HG03354 (cell line): ENCODE measurements at regions not wholly inside any gene's neighbourhood (a gene's known extent, or its start where the extent isn't known, plus 50 kb on each side); places are given as distances from the start of the nearest gene placed in this dataset.

Source experiments
- ATAC-seq: cut with Tn5 transposase; IDR thresholded peaks from one replicate; pipeline ENCODE4 v1.9.1; 2021; ENCODE audit warnings: mild to moderate bottlenecking; ENCODE audit not compliant: unreplicated experiment, poor library complexity, severe bottlenecking

- ATAC-seq, result no peak
Observed at GRCh38 chr14:34224221-34224620, 237.8 kb downstream of the SPTSSA start.

DNA sequence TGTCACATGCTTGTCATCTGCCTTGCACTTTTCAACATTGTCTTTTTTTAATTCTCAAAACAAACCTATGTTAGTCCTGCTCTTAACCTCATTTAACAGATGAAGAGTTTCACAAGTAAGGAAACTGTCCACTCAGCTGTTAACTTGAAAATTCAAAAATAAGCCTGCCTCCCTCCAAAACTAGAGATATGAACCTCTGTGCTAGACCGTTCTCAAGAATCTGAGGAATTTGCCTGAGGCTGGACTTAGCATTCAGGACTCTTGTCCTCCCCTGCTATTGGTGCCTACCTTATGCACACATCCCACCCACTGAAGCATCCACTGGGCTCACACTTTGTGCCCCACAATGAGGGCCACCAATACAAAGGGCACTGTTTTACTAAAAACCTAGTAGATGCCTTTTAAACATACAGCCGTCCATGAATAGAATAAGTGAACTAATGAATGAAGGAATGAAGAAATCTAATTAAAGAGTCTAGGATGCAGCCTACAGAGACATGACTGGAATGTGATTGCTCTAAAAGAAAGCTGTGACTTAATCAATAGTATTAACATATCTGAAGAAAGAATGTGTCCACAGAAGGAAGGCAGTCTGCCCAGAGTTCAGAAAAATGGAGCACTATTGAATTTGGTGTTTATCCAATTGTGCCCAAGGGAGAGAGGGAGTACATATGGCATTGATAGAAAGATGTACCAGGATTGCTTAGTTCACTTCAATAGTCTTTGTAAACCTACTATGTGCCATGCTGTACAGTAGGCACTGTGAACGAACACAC, 238.5 kb downstream of the SPTSSA start:
- ATAC-seq, result no peak

DNA sequence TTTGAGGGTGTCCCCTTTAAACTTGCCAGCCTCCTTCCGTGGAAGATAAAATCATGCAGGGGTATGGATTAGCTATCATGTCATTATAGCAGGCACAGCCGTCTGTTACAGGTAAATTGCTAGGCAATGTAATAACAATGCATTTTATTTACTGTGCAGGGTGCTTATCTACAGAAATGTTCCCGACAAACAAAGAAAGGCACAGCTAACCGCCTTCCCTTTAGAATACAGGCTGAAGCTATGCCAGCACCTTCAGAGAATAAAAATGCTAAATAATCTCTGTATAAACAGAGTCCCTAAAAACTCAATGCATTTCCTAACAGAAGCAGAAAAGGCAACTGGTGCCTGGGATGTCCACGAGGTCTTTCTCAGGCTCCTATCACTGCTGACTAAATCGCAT, 239.2 kb downstream of the SPTSSA start:
- ATAC-seq, result no peak

- no peak for ATAC-seq
Observed at GRCh38 chr14:34222122-34222521, 239.9 kb downstream of the SPTSSA start.

DNA sequence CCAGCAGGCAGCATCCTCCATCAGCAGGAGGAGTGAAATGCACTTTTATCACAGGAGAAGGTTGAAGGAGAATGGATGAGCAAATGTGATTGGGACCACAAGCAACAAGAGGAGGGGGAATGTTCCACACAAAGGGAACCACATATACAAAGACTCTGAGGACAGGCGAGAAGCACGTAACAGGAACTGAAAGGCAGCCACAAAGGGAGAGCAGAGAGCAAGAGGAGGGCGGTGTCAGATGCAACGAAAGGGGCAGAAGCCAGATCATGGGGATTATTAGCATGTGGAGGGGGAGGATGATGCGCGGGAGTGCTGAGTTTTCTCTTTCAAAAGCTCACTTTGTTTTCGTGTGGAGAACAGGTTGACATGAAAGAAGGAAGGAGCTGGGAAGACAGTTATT, 241.1 kb downstream of the SPTSSA start:
- ATAC-seq, result peak; percentile 90

- no peak for ATAC-seq
Observed at GRCh38 chr14:34220378-34220706, 241.7 kb downstream of the SPTSSA start.

GRCh38 chr14:34219661-34220377, 242.2 kb downstream of the SPTSSA start:
- no peak for ATAC-seq

DNA sequence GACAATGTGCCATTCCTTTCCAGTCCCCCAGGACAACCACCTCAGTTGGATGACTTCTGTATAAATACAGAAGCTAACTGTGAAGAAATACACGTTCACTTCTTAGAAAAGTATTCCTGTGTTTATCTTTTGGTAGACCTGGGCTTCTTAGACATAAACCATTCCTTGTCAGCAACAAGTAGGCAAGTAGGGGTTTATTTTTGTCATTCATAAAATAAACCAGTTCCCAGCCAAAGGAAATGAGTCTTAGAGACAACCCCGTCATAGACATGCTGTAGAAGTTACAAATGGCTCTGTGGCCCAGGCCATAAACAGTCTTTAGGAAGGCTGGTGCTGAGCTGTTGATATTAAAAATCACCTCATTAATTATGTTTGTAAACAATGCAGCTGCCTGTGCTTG, 243.2 kb downstream of the SPTSSA start:
- no peak for ATAC-seq

- no peak for ATAC-seq
Observed at GRCh38 chr14:34214961-34215360, 247.1 kb downstream of the SPTSSA start.

DNA sequence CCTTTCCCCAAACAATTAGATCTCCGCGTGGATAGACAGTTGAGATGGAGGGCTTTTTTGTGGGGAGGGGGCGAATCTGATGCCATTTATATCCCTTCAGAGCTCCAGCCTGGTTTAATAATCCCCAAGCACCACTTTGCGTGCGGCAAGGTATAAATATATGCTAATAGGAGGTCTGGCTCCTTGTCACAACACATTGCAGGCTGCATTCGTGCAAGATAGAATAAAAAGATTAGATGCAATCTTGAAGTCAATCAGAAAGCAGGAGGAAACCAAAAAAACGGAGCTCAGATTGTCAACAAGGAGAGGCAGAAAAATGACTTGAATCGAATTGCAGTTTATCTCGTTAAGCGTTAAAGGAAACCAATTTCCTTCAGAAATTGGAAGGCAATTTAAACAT, 248.7 kb downstream of the SPTSSA start:
- no peak for ATAC-seq

- ATAC-seq, result no peak
Observed at GRCh38 chr14:34212172-34212929, 249.7 kb downstream of the SPTSSA start.

- peak; percentile 95 for ATAC-seq
Observed at GRCh38 chr14:34211732-34212131, 250.3 kb downstream of the SPTSSA start.

- no peak for ATAC-seq
Observed at GRCh38 chr14:34208532-34208931, 253.5 kb downstream of the SPTSSA start.

- no peak for ATAC-seq
Observed at GRCh38 chr14:34205799-34206198, 254.9 kb upstream of the EGLN3 start.

GRCh38 chr14:34204774-34205173, 253.9 kb upstream of the EGLN3 start:
- no peak for ATAC-seq

GRCh38 chr14:34203251-34203722, 252.4 kb upstream of the EGLN3 start:
- ATAC-seq, result no peak

GRCh38 chr14:34201909-34202637, 251.2 kb upstream of the EGLN3 start:
- no peak for ATAC-seq

GRCh38 chr14:34199585-34199984, 248.7 kb upstream of the EGLN3 start:
- ATAC-seq, result no peak

DNA sequence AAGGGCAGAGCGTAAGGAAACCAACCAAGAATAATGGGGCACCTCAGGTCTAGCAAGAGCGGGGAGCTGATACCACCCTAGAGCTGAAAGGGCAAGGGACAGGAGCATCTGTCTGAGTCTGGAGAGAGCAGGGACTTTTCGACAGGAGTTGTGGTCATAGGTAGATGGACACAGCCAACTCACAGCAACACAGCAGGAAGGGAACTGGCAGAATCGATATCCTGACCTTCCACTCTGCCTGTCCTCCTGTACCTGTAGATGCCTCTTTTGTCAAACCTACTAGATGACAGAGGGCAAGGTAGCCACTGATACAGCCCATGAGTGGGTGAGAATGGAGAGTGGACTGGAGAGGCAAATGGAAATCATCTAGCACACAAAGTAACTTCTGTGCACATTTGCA, 247.2 kb upstream of the EGLN3 start:
- ATAC-seq, result no peak

GRCh38 chr14:34195964-34196363, 245.1 kb upstream of the EGLN3 start:
- no peak for ATAC-seq
